Left ventricle myocardium inferior (tissue), 1 donor: ENCODE measurements at regions not wholly inside any gene's neighbourhood (a gene's known extent, or its start where the extent isn't known, plus 50 kb on each side); places are given as distances from the start of the nearest gene placed in this dataset.
"Not testable (repeated sequence)": the region's sequence is repeated elsewhere in the genome, so short reads cannot be mapped to it uniquely, and the experiment has no call there.

ENCODE experiments used
- DNase-seq: peaks from one replicate; pipeline ENCODE4 v3.0.0-alpha.2; 2020
- H3K27ac ChIP-seq: fragments of 200-600 bp; replicated peaks from 2 replicates; pipeline ENCODE4 v1.8.0; 2021
- H3K27me3 ChIP-seq: fragments of 200-600 bp; 2 replicates; pipeline ENCODE4 v1.8.0; 2021; ENCODE audit warnings: low read depth
- H3K36me3 ChIP-seq: fragments of 200-600 bp; 2 replicates; pipeline ENCODE4 v1.8.0; 2021
- H3K4me1 ChIP-seq: fragments of 200-600 bp; 2 replicates; pipeline ENCODE4 v1.8.0; 2021
- H3K4me3 ChIP-seq: fragments of 200-600 bp; 2 replicates; pipeline ENCODE4 v1.8.0; 2021; ENCODE audit warnings: mild to moderate bottlenecking, moderate library complexity
- H3K9me3 ChIP-seq: fragments of 200-600 bp; replicated peaks from 2 replicates; pipeline ENCODE4 v1.8.0; 2021
- CTCF ChIP-seq: fragments of 200-600 bp; IDR thresholded peaks from 2 replicates; pipeline ENCODE4 v1.8.0; 2021; ENCODE audit warnings: antibody characterized with exemption, mild to moderate bottlenecking, borderline replicate concordance
- intact Hi-C: fragments of 100-400 bp; cut with micrococcal nuclease; formaldehyde crosslinking; loops from one replicate; pipeline ENCODE4 v1.11.0; 2022
- donor health status: DM: no; HTN: yes; CAD: no; lungs with severe emphysema.

- no peak for DNase-seq
- peaks cover 9% of the 10 kb centered on the region for H3K9me3 ChIP-seq
- intact Hi-C loops, result no loop called here
- H3K4me1 ChIP-seq, result no peaks in the 10 kb centered on the region
- no peaks in the 10 kb centered on the region for H3K27me3 ChIP-seq
- no peak for TF ChIP-seq CTCF
- no peaks in the 10 kb centered on the region for H3K36me3 ChIP-seq
- no peak overlapping the region for H3K27ac ChIP-seq
- H3K4me3 ChIP-seq, result no peak overlapping the region
These were observed 179.6 kb upstream of the FBXO11 start for GRCh38 chr2:48085888-48086287.

GRCh38 chr2:48088994-48089393 lies 182.7 kb upstream of the FBXO11 start:
- no peak for TF ChIP-seq CTCF
- no peak overlapping the region for H3K4me3 ChIP-seq
- H3K9me3 ChIP-seq, result peaks cover 20% of the 10 kb centered on the region
- no peak for DNase-seq
- H3K4me1 ChIP-seq, result no peaks in the 10 kb centered on the region
- intact Hi-C loops, result no loop called here
- H3K27me3 ChIP-seq, result no peaks in the 10 kb centered on the region
- no peaks in the 10 kb centered on the region for H3K36me3 ChIP-seq
- H3K27ac ChIP-seq, result no peak overlapping the region

- Histone ChIP-seq H3K9me3 (peaks cover 20% of the 10 kb centered on the region), H3K36me3 (no peaks in the 10 kb centered on the region), H3K4me1 (no peaks in the 10 kb centered on the region), H3K4me3 (no peak overlapping the region), H3K27ac (no peak overlapping the region), H3K27me3 (no peaks in the 10 kb centered on the region)
- DNase-seq, result no peak
- intact Hi-C loops, result loop anchor here (10.0 kb wide), 1 partner anchor 165 kb away; no protein-coding TSS in a partner anchor
- TF ChIP-seq CTCF, result no peak
These were observed 183.3 kb upstream of the FBXO11 start for GRCh38 chr2:48089644-48090043.

- TF ChIP-seq CTCF, result no peak
- H3K27me3 ChIP-seq, result no peaks in the 10 kb centered on the region
- no peak overlapping the region for H3K27ac ChIP-seq
- no peak for DNase-seq
- intact Hi-C loops, result loop anchor here (10.0 kb wide), 1 partner anchor 168 kb away; no protein-coding TSS in a partner anchor
- H3K4me3 ChIP-seq, result no peak overlapping the region
- no peaks in the 10 kb centered on the region for H3K4me1 ChIP-seq
- H3K36me3 ChIP-seq, result no peaks in the 10 kb centered on the region
- H3K9me3 ChIP-seq, result peaks cover 20% of the 10 kb centered on the region
These were observed 186.8 kb upstream of the FBXO11 start for GRCh38 chr2:48092846-48093803.

- not testable (repeated sequence) for H3K27ac ChIP-seq, H3K27me3 ChIP-seq, DNase-seq, H3K4me1 ChIP-seq, H3K36me3 ChIP-seq, H3K4me3 ChIP-seq
- intact Hi-C loops, result loop anchor here (10.0 kb wide), 1 partner anchor 172 kb away; no protein-coding TSS in a partner anchor
- H3K9me3 ChIP-seq, result peaks cover 11% of the 10 kb centered on the region
These were observed 190.5 kb upstream of the FBXO11 start for GRCh38 chr2:48096765-48097164.

- no peak overlapping the region for H3K4me3 ChIP-seq
- H3K4me1 ChIP-seq, result no peaks in the 10 kb centered on the region
- H3K9me3 ChIP-seq, result peaks cover 9% of the 10 kb centered on the region
- no peak for TF ChIP-seq CTCF
- no peak for DNase-seq
- intact Hi-C loops, result loop anchor here (10.0 kb wide), 1 partner anchor 174 kb away; no protein-coding TSS in a partner anchor
- H3K36me3 ChIP-seq, result no peaks in the 10 kb centered on the region
- no peaks in the 10 kb centered on the region for H3K27me3 ChIP-seq
- no peak overlapping the region for H3K27ac ChIP-seq
These were observed 192.2 kb upstream of the FBXO11 start for GRCh38 chr2:48098539-48098938.
